Fibroblast of pulmonary artery (primary cell): ENCODE measurements at regions not wholly inside any gene's neighbourhood (a gene's known extent, or its start where the extent isn't known, plus 50 kb on each side); places are given as distances from the start of the nearest gene placed in this dataset.

Experiments
- DNase-seq: peaks from one replicate; pipeline ENCODE4 v3.0.0-alpha.2; 2010; ENCODE audit warnings: low read depth
- H3K4me3 ChIP-seq: replicated peaks from 2 replicates; pipeline ENCODE4 v1.5.1; 2011; ENCODE audit warnings: low read depth, mild to moderate bottlenecking, control low read depth, low read length, moderate library complexity
- TF ChIP-seq, protein P1 (sequence below): IDR thresholded peaks from 2 replicates; pipeline ENCODE4 v1.5.1; 2011; ENCODE audit warnings: mild to moderate bottlenecking, control low read depth, low read length, inconsistent platforms; ENCODE audit errors: missing control alignments

DNA sequence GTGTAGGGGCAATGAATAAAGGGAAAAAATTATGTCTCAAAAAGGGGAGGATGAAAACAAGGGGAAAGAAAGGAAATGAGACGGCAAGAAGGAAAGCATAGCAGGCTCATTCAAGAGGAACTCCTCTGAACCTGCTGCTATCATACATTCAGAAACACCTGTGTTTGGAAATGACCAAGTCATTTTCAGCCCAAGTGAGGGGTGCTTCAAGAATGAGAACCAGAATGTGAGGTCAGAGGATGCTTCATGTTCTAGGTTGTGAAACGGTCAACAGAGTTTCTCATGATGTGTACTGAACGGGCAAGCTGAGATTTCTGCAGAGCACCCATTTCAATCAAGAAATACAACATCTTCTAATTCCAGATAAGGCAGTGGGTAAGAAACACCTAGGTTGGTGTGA lies 1367.2 kb upstream of the CELF4 start:
- H3K4me3 ChIP-seq, result no peak overlapping the region
- TF ChIP-seq, protein P1, sequence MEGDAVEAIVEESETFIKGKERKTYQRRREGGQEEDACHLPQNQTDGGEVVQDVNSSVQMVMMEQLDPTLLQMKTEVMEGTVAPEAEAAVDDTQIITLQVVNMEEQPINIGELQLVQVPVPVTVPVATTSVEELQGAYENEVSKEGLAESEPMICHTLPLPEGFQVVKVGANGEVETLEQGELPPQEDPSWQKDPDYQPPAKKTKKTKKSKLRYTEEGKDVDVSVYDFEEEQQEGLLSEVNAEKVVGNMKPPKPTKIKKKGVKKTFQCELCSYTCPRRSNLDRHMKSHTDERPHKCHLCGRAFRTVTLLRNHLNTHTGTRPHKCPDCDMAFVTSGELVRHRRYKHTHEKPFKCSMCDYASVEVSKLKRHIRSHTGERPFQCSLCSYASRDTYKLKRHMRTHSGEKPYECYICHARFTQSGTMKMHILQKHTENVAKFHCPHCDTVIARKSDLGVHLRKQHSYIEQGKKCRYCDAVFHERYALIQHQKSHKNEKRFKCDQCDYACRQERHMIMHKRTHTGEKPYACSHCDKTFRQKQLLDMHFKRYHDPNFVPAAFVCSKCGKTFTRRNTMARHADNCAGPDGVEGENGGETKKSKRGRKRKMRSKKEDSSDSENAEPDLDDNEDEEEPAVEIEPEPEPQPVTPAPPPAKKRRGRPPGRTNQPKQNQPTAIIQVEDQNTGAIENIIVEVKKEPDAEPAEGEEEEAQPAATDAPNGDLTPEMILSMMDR, result no peak
- no peak for DNase-seq

DNA sequence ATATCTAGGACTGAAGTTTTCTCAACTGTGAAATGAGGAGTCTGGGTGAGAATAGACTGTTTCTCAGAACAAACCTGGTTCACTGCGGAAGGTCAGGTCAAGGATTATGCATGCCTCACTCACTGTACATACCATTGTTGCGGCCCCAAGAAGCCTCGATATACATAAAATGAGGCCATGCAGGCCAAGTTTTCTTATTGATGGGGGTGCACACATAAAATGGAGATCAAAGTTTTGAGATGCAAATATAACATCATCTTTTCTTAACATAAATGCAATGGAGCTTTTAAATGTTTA lies 1366.1 kb upstream of the CELF4 start:
- TF ChIP-seq, protein P1, result no peak
- DNase-seq, result no peak

DNA sequence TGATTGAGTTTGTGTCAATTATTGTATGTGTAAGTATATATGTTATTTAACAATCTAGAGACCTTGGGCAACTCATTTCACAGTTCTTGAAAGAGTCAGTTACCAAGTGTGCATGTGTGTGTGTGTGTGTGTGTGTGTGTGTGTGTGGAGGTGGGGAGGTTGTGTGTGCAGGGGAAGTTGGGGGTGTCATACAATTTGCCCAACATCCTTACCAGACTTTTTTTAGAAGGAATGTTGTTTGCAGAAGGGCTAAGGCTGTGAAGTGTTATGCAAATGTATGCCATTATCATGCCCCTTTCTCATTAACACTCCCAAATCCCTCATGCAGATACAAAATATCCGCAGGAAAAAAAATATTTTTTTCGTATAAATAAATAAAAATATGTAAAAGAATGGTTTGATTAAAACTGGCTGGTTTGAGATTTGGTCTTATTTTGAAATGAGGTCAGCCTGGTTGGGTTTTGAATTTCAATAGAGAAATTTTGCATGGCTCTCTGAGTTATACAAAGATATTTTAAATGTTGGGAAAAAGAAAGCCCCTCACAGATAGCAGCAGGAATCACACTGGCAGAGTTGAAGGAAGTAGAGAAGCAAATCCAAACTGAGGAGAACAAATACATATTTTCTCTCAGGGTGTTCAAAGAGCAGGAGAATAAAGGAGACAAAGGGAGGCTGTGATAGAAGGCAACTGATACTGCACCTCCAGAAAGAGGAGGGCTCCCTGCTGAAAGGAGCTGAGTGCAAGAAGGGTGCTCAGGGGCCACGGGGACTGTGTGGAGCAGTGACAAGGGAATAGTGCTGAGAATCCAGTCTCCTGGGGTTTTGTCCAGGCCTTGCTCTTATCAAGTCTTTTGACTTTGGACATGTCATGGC lies 1365.5 kb upstream of the CELF4 start:
- H3K4me3 ChIP-seq, result no peak overlapping the region
- TF ChIP-seq, protein P1, result no peak
- DNase-seq, result no peak

More for the DNA sequence above, 1366.1 kb upstream of the CELF4 start:
- H3K4me3 ChIP-seq, result no peak overlapping the region

DNA sequence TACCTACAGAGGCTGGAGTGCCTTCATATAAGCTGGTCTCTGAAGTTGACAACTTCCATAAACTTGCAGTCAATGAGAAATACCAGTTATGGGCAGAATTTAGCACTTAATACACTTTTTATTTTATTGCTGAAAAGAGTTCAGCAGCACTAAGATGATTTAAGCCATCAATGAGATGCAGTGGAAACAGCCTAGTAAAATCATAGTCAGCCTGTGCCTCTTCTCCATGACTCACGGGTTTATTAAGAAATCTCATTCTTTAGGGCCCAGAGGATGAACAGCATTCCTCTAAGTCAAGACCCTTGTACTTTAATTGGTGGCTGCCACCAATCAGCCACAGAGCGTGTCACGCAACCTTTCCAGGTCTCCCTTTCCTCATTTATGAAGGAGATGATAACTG lies 1357.9 kb upstream of the CELF4 start:
- TF ChIP-seq, protein P1, result no peak
- DNase-seq, result no peak
- no peak overlapping the region for H3K4me3 ChIP-seq

DNA sequence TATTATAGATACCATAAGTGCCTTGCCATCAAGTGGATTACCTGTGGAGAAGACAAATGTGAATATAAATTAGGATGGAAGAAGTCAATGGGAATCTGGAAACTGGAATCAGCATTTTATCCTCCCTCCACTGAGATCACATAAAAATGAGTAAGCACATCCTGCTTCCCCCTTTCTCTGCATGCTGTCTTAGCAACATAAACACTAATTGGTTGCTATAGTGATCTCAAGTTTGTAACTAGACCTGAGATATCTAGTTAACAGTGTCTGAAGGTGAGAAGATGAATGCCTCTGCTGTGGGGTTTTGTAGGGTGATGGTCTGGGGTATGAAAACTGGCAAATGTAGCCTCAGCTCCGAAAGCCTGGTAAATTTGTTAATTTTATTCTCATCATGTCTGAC lies 1357.5 kb upstream of the CELF4 start:
- TF ChIP-seq, protein P1, result no peak
- DNase-seq, result no peak

DNA sequence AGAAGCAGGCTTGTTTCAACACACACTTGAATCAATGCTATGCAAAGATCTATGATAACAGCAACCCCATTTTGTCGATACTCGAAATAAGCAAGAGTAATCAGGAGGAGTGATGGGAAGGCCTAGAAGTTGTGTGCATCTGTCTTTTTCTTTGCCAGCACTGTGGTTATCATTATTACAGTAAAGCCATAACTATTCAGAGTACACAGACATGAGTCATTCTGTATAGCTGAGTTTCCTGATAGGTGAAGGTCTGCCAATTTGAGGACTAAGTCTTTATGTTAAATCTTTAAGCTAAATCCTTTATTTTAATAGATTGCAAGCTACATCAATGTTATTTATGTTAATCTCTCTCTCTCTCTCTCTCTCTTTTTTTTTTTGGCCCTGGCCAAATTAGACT lies 1344.4 kb upstream of the CELF4 start:
- TF ChIP-seq, protein P1, result no peak
- DNase-seq, result no peak
- H3K4me3 ChIP-seq, result no peak overlapping the region

More for the DNA sequence above, 1357.5 kb upstream of the CELF4 start:
- H3K4me3 ChIP-seq, result no peak overlapping the region

DNA sequence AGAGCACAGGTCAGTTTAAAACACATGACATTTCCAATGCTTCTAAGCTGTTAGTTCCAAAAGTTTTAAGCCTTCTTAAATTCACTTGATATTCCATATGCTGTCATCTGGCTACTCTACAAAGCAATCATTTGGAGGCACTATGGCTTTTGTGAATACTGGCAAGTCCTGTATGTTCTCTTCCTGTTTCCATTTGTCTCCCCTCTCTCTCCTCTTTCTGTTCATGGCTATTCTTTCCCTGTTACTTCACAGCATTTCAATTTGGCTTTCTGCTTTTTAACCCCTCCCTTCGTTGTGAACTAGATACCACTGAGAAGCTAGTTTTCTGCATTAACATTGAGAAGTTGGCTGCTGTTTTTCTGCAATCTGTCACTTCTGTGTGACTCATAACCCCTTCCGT lies 1337.2 kb upstream of the CELF4 start:
- H3K4me3 ChIP-seq, result no peak overlapping the region
- TF ChIP-seq, protein P1, result no peak
- no peak for DNase-seq
